ENCODE measurements at regions not wholly inside any gene's neighbourhood (a gene's known extent, or its start where the extent isn't known, plus 50 kb on each side); places are given as distances from the start of the nearest gene placed in this dataset.

GRCh38 chr15:35705884-35706585, 160.1 kb upstream of the DPH6 start:
- WGBS (ENCODE audit: insufficient coverage): 90% methylated on average over 3 of the region's 4 CpGs
- Histone ChIP-seq H3K4me1 (ENCODE audit: control insufficient read depth in 2 of 2, insufficient read depth in 2 of 2, low read length in 2 of 2) (no peaks in the 10 kb centered on the region), H3K4me2 (replicated peaks; ENCODE audit: low read depth, low read length, poor library complexity, severe bottlenecking) (no peak overlapping the region), H3K9ac (ENCODE audit: low read length) (no peak overlapping the region), H3K4me3 (ENCODE audit: control extremely low read depth in 1 of 5, extremely low read depth in 1 of 5, insufficient read depth in 1 of 5, low read depth in 2 of 5, low read length in 4 of 5) (no peak overlapping the region), H3K9me3 (ENCODE audit: control extremely low read depth in 1 of 3, control insufficient read depth in 2 of 3, insufficient read depth in 1 of 3, low read length in 2 of 3) (no peaks in the 10 kb centered on the region), H3K27ac (ENCODE audit: low read length in 2 of 2) (no peak overlapping the region), H4K20me1 (ENCODE audit: control insufficient read depth, insufficient read depth, low read length, poor library complexity, severe bottlenecking) (no peaks in the 10 kb centered on the region), H2AFZ (ENCODE audit: insufficient read depth, low read depth, low read length, poor library complexity, severe bottlenecking) (no peak overlapping the region), H3K79me2 (ENCODE audit: control insufficient read depth, insufficient read depth, low read length) (no peaks in the 10 kb centered on the region), H3K36me3 (replicated peaks in 1 of 2; ENCODE audit: control extremely low read depth in 1 of 2, control insufficient read depth in 1 of 2, extremely low read depth in 1 of 2, insufficient read depth in 2 of 2, low read length in 1 of 2) (no peaks in the 10 kb centered on the region), H3K27me3 (replicated peaks in 1 of 4; ENCODE audit: control extremely low read depth in 1 of 4, control insufficient read depth in 3 of 4, insufficient read depth in 4 of 4, low read length in 3 of 4) (no peaks in the 10 kb centered on the region)
- no peaks in the 10 kb centered on the region for H3K27me3 Mint-ChIP-seq
- H3K9me3 Mint-ChIP-seq (ENCODE audit: insufficient read depth): no peaks in the 10 kb centered on the region
- POLR2A ChIA-PET: no interaction called here
- TF ChIP-seq EZH2 (IDR thresholded peaks at IDR 0.05; ENCODE audit: borderline replicate concordance, insufficient read depth, low read depth, low read length, poor library complexity, severe bottlenecking): no peak
- H3K4me3 Mint-ChIP-seq: no peak overlapping the region
- DNase-seq: no peak
- intact Hi-C loops (cut with micrococcal nuclease): no loop called here
- ATAC-seq (ENCODE audit: low read depth): no peak
- no peaks in the 10 kb centered on the region for H3K4me1 Mint-ChIP-seq
- CTCF ChIA-PET: no interaction called here
- H3K27ac Mint-ChIP-seq: no peak overlapping the region

- no peaks in the 10 kb centered on the region for H3K9me3 ChIP-seq (ENCODE audit: control extremely low read depth in 1 of 3, control insufficient read depth in 2 of 3, insufficient read depth in 1 of 3, low read length in 2 of 3)
Observed at GRCh38 chr15:35712956-35713355, 167.0 kb upstream of the DPH6 start.

More at GRCh38 chr15:35712956-35713355, 167.0 kb upstream of the DPH6 start:
- ChIA-PET POLR2A (no interaction called here), CTCF (no interaction called here)
- intact Hi-C loops (cut with micrococcal nuclease): no loop called here
- Histone ChIP-seq H3K4me1 (ENCODE audit: control insufficient read depth in 2 of 2, insufficient read depth in 2 of 2, low read length in 2 of 2) (no peaks in the 10 kb centered on the region), H2AFZ (ENCODE audit: insufficient read depth, low read depth, low read length, poor library complexity, severe bottlenecking) (no peak overlapping the region), H3K27ac (ENCODE audit: low read length in 2 of 2) (no peak overlapping the region), H4K20me1 (ENCODE audit: control insufficient read depth, insufficient read depth, low read length, poor library complexity, severe bottlenecking) (no peaks in the 10 kb centered on the region), H3K27me3 (replicated peaks in 1 of 4; ENCODE audit: control extremely low read depth in 1 of 4, control insufficient read depth in 3 of 4, insufficient read depth in 4 of 4, low read length in 3 of 4) (no peaks in the 10 kb centered on the region), H3K4me2 (replicated peaks; ENCODE audit: low read depth, low read length, poor library complexity, severe bottlenecking) (no peak overlapping the region), H3K79me2 (ENCODE audit: control insufficient read depth, insufficient read depth, low read length) (no peaks in the 10 kb centered on the region), H3K4me3 (ENCODE audit: control extremely low read depth in 1 of 5, extremely low read depth in 1 of 5, insufficient read depth in 1 of 5, low read depth in 2 of 5, low read length in 4 of 5) (no peak overlapping the region), H3K36me3 (replicated peaks in 1 of 2; ENCODE audit: control extremely low read depth in 1 of 2, control insufficient read depth in 1 of 2, extremely low read depth in 1 of 2, insufficient read depth in 2 of 2, low read length in 1 of 2) (no peaks in the 10 kb centered on the region), H3K9ac (ENCODE audit: low read length) (no peak overlapping the region)
- WGBS (ENCODE audit: insufficient coverage): no CpG with 5 or more reads among the region's 2 CpGs
- no peak for DNase-seq
- no peak for TF ChIP-seq CTCF (IDR thresholded peaks at IDR 0.05)
- TF ChIP-seq EZH2 (IDR thresholded peaks at IDR 0.05; ENCODE audit: borderline replicate concordance, insufficient read depth, low read depth, low read length, poor library complexity, severe bottlenecking): no peak
- Mint-ChIP-seq H3K4me1 (no peaks in the 10 kb centered on the region), H3K4me3 (no peak overlapping the region), H3K27ac (no peak overlapping the region), H3K27me3 (peaks cover 3% of the 10 kb centered on the region), H3K9me3 (ENCODE audit: insufficient read depth) (peaks cover 2% of the 10 kb centered on the region)
- ATAC-seq (ENCODE audit: low read depth): no peak
